ENCODE measurements at regions not wholly inside any gene's neighbourhood (a gene's known extent, or its start where the extent isn't known, plus 50 kb on each side); places are given as distances from the start of the nearest gene placed in this dataset.

DNA sequence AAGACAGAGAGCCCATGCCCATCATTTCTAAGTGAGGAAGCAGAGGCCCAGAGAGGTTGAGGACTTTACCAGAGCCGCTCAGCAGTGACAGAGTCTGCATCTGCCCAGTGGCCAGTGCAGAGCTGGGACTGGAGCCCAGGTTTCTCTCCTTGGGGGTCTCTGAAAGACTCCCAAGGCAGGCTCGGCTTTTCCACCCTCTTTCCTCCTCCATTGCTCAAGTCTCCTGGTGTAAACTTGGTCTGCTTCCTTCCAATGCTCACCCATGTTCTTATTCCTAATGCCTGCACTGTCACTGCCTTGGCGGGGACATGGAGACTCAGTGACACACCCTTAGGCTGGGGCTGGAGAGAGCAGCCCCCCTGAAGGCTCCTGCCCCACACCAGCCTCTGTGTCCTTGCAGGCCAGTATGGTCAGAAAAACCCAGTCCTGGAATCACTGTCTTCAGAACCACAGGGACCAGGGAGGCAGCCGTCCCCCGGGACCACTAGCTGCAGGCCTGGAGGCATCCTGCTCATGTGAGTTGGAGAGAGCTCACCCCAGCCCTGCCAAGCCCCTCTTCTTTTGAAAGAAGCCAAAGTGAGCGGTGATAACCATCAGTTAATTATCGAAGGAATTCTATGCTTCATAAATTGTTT, 211.0 kb upstream of the ZNF536 start:
- Mint-ChIP-seq H3K27ac (no peak overlapping the region), H3K27me3 (ENCODE audit: low read depth in 2 of 2) (peaks cover 0 to 7% of the 10 kb centered on the region in 2 donors), H3K9me3 (peaks cover 0 to 2% of the 10 kb centered on the region in 2 donors), H3K4me3 (no peak overlapping the region), H3K4me1 (no peaks in the 10 kb centered on the region), H3K36me3 (no peaks in the 10 kb centered on the region)
- DNase-seq (no peak), ATAC-seq (no peak)
- Histone ChIP-seq H3K36me3 (ENCODE audit: control insufficient read depth, insufficient read depth, low read length) (no peaks in the 10 kb centered on the region), H3K4me3 (ENCODE audit: low read length) (no peak overlapping the region), H3K4me1 (ENCODE audit: control insufficient read depth, insufficient read depth, low read length) (no peaks in the 10 kb centered on the region), H3K27me3 (ENCODE audit: control insufficient read depth, insufficient read depth, low read length) (no peaks in the 10 kb centered on the region), H3K9me3 (ENCODE audit: control insufficient read depth, insufficient read depth, low read length) (no peaks in the 10 kb centered on the region), H3K27ac (ENCODE audit: low read length) (no peak overlapping the region)
- 89% methylated on average over 7 of the region's 7 CpGs for WGBS (ENCODE audit: insufficient coverage)
- intact Hi-C loops (cut with micrococcal nuclease): no loop called here
- TF ChIP-seq, protein P1, sequence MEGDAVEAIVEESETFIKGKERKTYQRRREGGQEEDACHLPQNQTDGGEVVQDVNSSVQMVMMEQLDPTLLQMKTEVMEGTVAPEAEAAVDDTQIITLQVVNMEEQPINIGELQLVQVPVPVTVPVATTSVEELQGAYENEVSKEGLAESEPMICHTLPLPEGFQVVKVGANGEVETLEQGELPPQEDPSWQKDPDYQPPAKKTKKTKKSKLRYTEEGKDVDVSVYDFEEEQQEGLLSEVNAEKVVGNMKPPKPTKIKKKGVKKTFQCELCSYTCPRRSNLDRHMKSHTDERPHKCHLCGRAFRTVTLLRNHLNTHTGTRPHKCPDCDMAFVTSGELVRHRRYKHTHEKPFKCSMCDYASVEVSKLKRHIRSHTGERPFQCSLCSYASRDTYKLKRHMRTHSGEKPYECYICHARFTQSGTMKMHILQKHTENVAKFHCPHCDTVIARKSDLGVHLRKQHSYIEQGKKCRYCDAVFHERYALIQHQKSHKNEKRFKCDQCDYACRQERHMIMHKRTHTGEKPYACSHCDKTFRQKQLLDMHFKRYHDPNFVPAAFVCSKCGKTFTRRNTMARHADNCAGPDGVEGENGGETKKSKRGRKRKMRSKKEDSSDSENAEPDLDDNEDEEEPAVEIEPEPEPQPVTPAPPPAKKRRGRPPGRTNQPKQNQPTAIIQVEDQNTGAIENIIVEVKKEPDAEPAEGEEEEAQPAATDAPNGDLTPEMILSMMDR (IDR thresholded peaks at IDR 0.05): no peak

- no peaks in the 10 kb centered on the region for H3K9me3 ChIP-seq (ENCODE audit: control insufficient read depth, insufficient read depth, low read length)
- H3K27me3 ChIP-seq (ENCODE audit: control insufficient read depth, insufficient read depth, low read length): no peaks in the 10 kb centered on the region
- Mint-ChIP-seq H3K36me3 (no peaks in the 10 kb centered on the region), H3K27me3 (ENCODE audit: low read depth in 2 of 2) (peaks cover 0 to 7% of the 10 kb centered on the region in 2 donors), H3K4me1 (no peaks in the 10 kb centered on the region), H3K27ac (no peak overlapping the region), H3K9me3 (peaks cover 0 to 2% of the 10 kb centered on the region in 2 donors), H3K4me3 (no peak overlapping the region)
- 90% methylated on average over 5 of the region's 5 CpGs for WGBS (ENCODE audit: insufficient coverage)
- TF ChIP-seq, protein P1 (IDR thresholded peaks at IDR 0.05): no peak
- no peaks in the 10 kb centered on the region for H3K36me3 ChIP-seq (ENCODE audit: control insufficient read depth, insufficient read depth, low read length)
- ATAC-seq (no peak), DNase-seq (no peak)
- H3K4me3 ChIP-seq (ENCODE audit: low read length): no peak overlapping the region
- no peak overlapping the region for H3K27ac ChIP-seq (ENCODE audit: low read length)
- intact Hi-C loops (cut with micrococcal nuclease): no loop called here
- H3K4me1 ChIP-seq (ENCODE audit: control insufficient read depth, insufficient read depth, low read length): no peaks in the 10 kb centered on the region
These were observed 210.4 kb upstream of the ZNF536 start for GRCh38 chr19:30161770-30162169.

DNA sequence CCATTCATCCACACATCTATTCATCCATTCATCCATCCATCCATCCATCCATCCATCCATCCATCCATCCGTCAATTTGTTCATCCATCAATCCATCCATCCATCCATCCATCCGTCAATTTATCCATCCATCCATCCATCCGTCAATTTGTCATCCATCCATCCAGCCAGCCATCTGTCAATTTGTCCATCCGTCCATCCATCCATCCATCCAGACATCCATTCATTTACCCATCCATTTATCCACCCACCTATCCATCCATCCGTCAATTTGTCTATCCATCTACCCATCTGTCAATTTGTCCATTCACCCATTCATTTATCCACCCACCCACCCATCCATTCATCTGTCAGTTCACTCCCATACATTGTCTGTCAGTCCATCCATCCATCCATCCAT, 209.5 kb upstream of the ZNF536 start:
- Histone ChIP-seq H3K27me3 (ENCODE audit: control insufficient read depth, insufficient read depth, low read length) (no peaks in the 10 kb centered on the region), H3K4me3 (ENCODE audit: low read length) (no peak overlapping the region), H3K36me3 (ENCODE audit: control insufficient read depth, insufficient read depth, low read length) (no peaks in the 10 kb centered on the region), H3K9me3 (ENCODE audit: control insufficient read depth, insufficient read depth, low read length) (no peaks in the 10 kb centered on the region), H3K4me1 (ENCODE audit: control insufficient read depth, insufficient read depth, low read length) (no peaks in the 10 kb centered on the region), H3K27ac (ENCODE audit: low read length) (no peak overlapping the region)
- H3K36me3 Mint-ChIP-seq: no peaks in the 10 kb centered on the region
- intact Hi-C loops (cut with micrococcal nuclease): no loop called here
- H3K27ac Mint-ChIP-seq: no peak overlapping the region
- H3K9me3 Mint-ChIP-seq: peaks cover 0 to 2% of the 10 kb centered on the region in 2 donors
- peaks cover 0 to 7% of the 10 kb centered on the region in 2 donors for H3K27me3 Mint-ChIP-seq (ENCODE audit: low read depth in 2 of 2)
- H3K4me3 Mint-ChIP-seq: no peak overlapping the region
- TF ChIP-seq, protein P1 (IDR thresholded peaks at IDR 0.05): no peak
- 87% methylated on average over 5 of the region's 5 CpGs for WGBS (ENCODE audit: insufficient coverage)
- ATAC-seq (no peak), DNase-seq (no peak)
- no peaks in the 10 kb centered on the region for H3K4me1 Mint-ChIP-seq

GRCh38 chr19:30163663-30164062, 208.5 kb upstream of the ZNF536 start:
- ATAC-seq: no peak

More at GRCh38 chr19:30163663-30164062, 208.5 kb upstream of the ZNF536 start:
- H3K4me1 Mint-ChIP-seq: no peaks in the 10 kb centered on the region
- TF ChIP-seq, protein P1 (IDR thresholded peaks at IDR 0.05): no peak
- no peak for DNase-seq
- intact Hi-C loops (cut with micrococcal nuclease): no loop called here
- H3K4me3 ChIP-seq (ENCODE audit: low read length): no peak overlapping the region
- no peaks in the 10 kb centered on the region for H3K9me3 ChIP-seq (ENCODE audit: control insufficient read depth, insufficient read depth, low read length)
- 78% methylated on average over 7 of the region's 7 CpGs for WGBS (ENCODE audit: insufficient coverage)
- H3K4me1 ChIP-seq (ENCODE audit: control insufficient read depth, insufficient read depth, low read length): no peaks in the 10 kb centered on the region
- H3K27ac Mint-ChIP-seq: no peak overlapping the region
- H3K27me3 Mint-ChIP-seq (ENCODE audit: low read depth in 2 of 2): peaks cover 0 to 7% of the 10 kb centered on the region in 2 donors
- peaks cover 0 to 2% of the 10 kb centered on the region in 2 donors for H3K9me3 Mint-ChIP-seq
- no peak overlapping the region for H3K4me3 Mint-ChIP-seq
- H3K27me3 ChIP-seq (ENCODE audit: control insufficient read depth, insufficient read depth, low read length): no peaks in the 10 kb centered on the region
- H3K36me3 Mint-ChIP-seq: no peaks in the 10 kb centered on the region
- H3K36me3 ChIP-seq (ENCODE audit: control insufficient read depth, insufficient read depth, low read length): no peaks in the 10 kb centered on the region
- no peak overlapping the region for H3K27ac ChIP-seq (ENCODE audit: low read length)
